Natural killer cell (primary cell): ENCODE measurements at regions not wholly inside any gene's neighbourhood (a gene's known extent, or its start where the extent isn't known, plus 50 kb on each side); places are given as distances from the start of the nearest gene placed in this dataset.
A peak's percentile ranks its signal among the peaks of the same experiment; 100 is the strongest.

ENCODE experiments used
- ATAC-seq, 3 donors: fragments of 150-1000 bp in 2 of 3; fragments of 200-7000 bp in 1 of 3; cut with Tn5 transposase; 1 replicate in 1 of 3; 2 replicates in 2 of 3; pipeline ENCODE4 v1.10.0; 2021; ENCODE audit warnings: mild to moderate bottlenecking in 2 of 3, moderate library complexity in 2 of 3
- DNase-seq, 2 donors: peaks; one replicate each; pipeline versions ENCODE4 v3.0.0 to v3.0.0-alpha.2; 2013 to 2021; ENCODE audit warnings: mixed read lengths in 1 of 2
- H3K27ac ChIP-seq: one replicate; pipeline ENCODE4 v1.5.1; 2013; ENCODE audit warnings: mild to moderate bottlenecking, low read length
- H3K27me3 ChIP-seq: one replicate; pipeline ENCODE4 v1.6.1; 2013; ENCODE audit warnings: low read length; ENCODE audit not compliant: control insufficient read depth, insufficient read depth
- H3K36me3 ChIP-seq: one replicate; pipeline ENCODE4 v1.6.1; 2013; ENCODE audit warnings: low read length; ENCODE audit not compliant: control insufficient read depth, insufficient read depth
- H3K4me1 ChIP-seq: one replicate; pipeline ENCODE4 v1.6.1; 2013; ENCODE audit warnings: low read length; ENCODE audit not compliant: control insufficient read depth, insufficient read depth
- H3K4me3 ChIP-seq: one replicate; pipeline ENCODE4 v1.5.1; 2013; ENCODE audit warnings: low read length
- H3K9me3 ChIP-seq: one replicate; pipeline ENCODE4 v1.6.1; 2013; ENCODE audit warnings: low read length; ENCODE audit not compliant: control insufficient read depth, insufficient read depth
- H3K27ac Mint-ChIP-seq, 2 donors: one replicate each; pipeline ENCODE4 v1.8.0; 2022; ENCODE audit warnings: mild to moderate bottlenecking in 2 of 2, mixed read lengths in 2 of 2, moderate library complexity in 1 of 2
- H3K27me3 Mint-ChIP-seq, 2 donors: one replicate each; pipeline ENCODE4 v1.8.0; 2022; ENCODE audit warnings: low read depth in 2 of 2, mixed read lengths in 2 of 2
- H3K36me3 Mint-ChIP-seq: one replicate; pipeline ENCODE4 v1.8.0; 2022; ENCODE audit warnings: mixed read lengths
- H3K4me1 Mint-ChIP-seq, 2 donors: one replicate each; pipeline ENCODE4 v1.8.0; 2022; ENCODE audit warnings: mixed read lengths in 2 of 2
- H3K4me3 Mint-ChIP-seq: one replicate; pipeline ENCODE4 v1.8.0; 2022; ENCODE audit warnings: mild to moderate bottlenecking, moderate library complexity, mixed read lengths
- H3K9me3 Mint-ChIP-seq, 2 donors: one replicate each; pipeline ENCODE4 v1.8.0; 2022; ENCODE audit warnings: mixed read lengths in 2 of 2
- CTCF ChIP-seq: fragments of 200-600 bp; IDR thresholded peaks from one replicate; pipeline ENCODE4 v1.8.0; 2022; ENCODE audit warnings: antibody characterized with exemption
- WGBS: methylation state at CpG from one replicate; pipeline ENCODE4 v1.1.7; 2013; ENCODE audit warnings: missing lambda C conversion rate; ENCODE audit not compliant: insufficient coverage; 5-methylcytosine and 5-hydroxymethylcytosine counted together
- intact Hi-C: fragments of 100-400 bp; cut with micrococcal nuclease; formaldehyde crosslinking; loops from one replicate; pipeline ENCODE4 v1.14.2; 2022

- Mint-ChIP-seq H3K4me3 (no peak overlapping the region), H3K4me1 (peaks cover 0 to 5% of the 10 kb centered on the region in 2 donors), H3K27me3 (no peaks in the 10 kb centered on the region), H3K27ac (no peak overlapping the region), H3K36me3 (no peaks in the 10 kb centered on the region), H3K9me3 (no peaks in the 10 kb centered on the region)
- H3K36me3 ChIP-seq, result no peaks in the 10 kb centered on the region
- H3K9me3 ChIP-seq, result no peaks in the 10 kb centered on the region
- no peak overlapping the region for H3K4me3 ChIP-seq
- TF ChIP-seq CTCF, result peak; percentile 26
- no peak overlapping the region for H3K27ac ChIP-seq
- peak; percentile 92 to 100 (median 100) for ATAC-seq
- peak; percentile 34 to 89 for DNase-seq
- no peaks in the 10 kb centered on the region for H3K4me1 ChIP-seq
- H3K27me3 ChIP-seq, result no peaks in the 10 kb centered on the region
- WGBS, result 15% methylated on average over 6 of the region's 6 CpGs
- intact Hi-C loops, result loop anchor here (1.0 to 10.0 kb wide), 3 partner anchors 508 to 1508 kb away; no protein-coding TSS in a partner anchor
These were observed 497.6 kb downstream of the GADD45G start for GRCh38 chr9:90102292-90102901.

GRCh38 chr9:90103771-90104170, 499.0 kb downstream of the GADD45G start:
- intact Hi-C loops, result loop anchor here (10.0 kb wide), 1 partner anchor 1509 kb away; no protein-coding TSS in a partner anchor
- Histone ChIP-seq H3K27me3 (no peaks in the 10 kb centered on the region), H3K9me3 (no peaks in the 10 kb centered on the region), H3K4me1 (no peaks in the 10 kb centered on the region), H3K27ac (no peak overlapping the region), H3K36me3 (no peaks in the 10 kb centered on the region), H3K4me3 (no peak overlapping the region)
- DNase-seq (no peak), ATAC-seq (no peak)
- TF ChIP-seq CTCF, result no peak
- Mint-ChIP-seq H3K36me3 (no peaks in the 10 kb centered on the region), H3K4me3 (no peak overlapping the region), H3K9me3 (no peaks in the 10 kb centered on the region), H3K27me3 (peaks cover 2 to 7% of the 10 kb centered on the region in 2 donors), H3K27ac (no peak overlapping the region), H3K4me1 (peaks cover 0 to 5% of the 10 kb centered on the region in 2 donors)

GRCh38 chr9:90105773-90106172, 501.0 kb downstream of the GADD45G start:
- no peak overlapping the region for H3K27ac Mint-ChIP-seq
- 80% methylated on average over 1 of the region's 1 CpG for WGBS
- Histone ChIP-seq H3K27ac (no peak overlapping the region), H3K36me3 (no peaks in the 10 kb centered on the region), H3K9me3 (no peaks in the 10 kb centered on the region), H3K4me1 (no peaks in the 10 kb centered on the region), H3K27me3 (no peaks in the 10 kb centered on the region), H3K4me3 (no peak overlapping the region)
- ATAC-seq (no peak), DNase-seq (no peak)
- no peak overlapping the region for H3K4me3 Mint-ChIP-seq
- H3K4me1 Mint-ChIP-seq, result peaks cover 0 to 5% of the 10 kb centered on the region in 2 donors
- H3K36me3 Mint-ChIP-seq, result no peaks in the 10 kb centered on the region
- intact Hi-C loops, result loop anchor here (10.0 kb wide), 1 partner anchor 1511 kb away; no protein-coding TSS in a partner anchor
- H3K9me3 Mint-ChIP-seq, result no peaks in the 10 kb centered on the region
- no peak for TF ChIP-seq CTCF
- H3K27me3 Mint-ChIP-seq, result peaks cover 6 to 9% of the 10 kb centered on the region in 2 donors
